DND-41 (cell line): ENCODE measurements at regions not wholly inside any gene's neighbourhood (a gene's known extent, or its start where the extent isn't known, plus 50 kb on each side); places are given as distances from the start of the nearest gene placed in this dataset.

Experiments
- CTCF ChIP-seq: IDR thresholded peaks from 2 replicates; pipeline ENCODE4 v1.5.1; 2012; ENCODE audit warnings: borderline replicate concordance, low read length, moderate library complexity, mild to moderate bottlenecking; ENCODE audit not compliant: poor library complexity, severe bottlenecking; ENCODE audit errors: extremely low read depth
- EZH2 ChIP-seq: IDR thresholded peaks from 3 replicates; pipeline ENCODE4 v1.6.1; 2012; ENCODE audit warnings: borderline replicate concordance, low read depth, mild to moderate bottlenecking, moderate library complexity, low read length, inconsistent platforms; ENCODE audit not compliant: severe bottlenecking

GRCh38 chr20:29314294-29314693, 1943.2 kb upstream of the DEFB115 start:
- TF ChIP-seq CTCF, result no peak
- no peak for TF ChIP-seq EZH2
